ENCODE measurements at regions not wholly inside any gene's neighbourhood (a gene's known extent, or its start where the extent isn't known, plus 50 kb on each side); places are given as distances from the start of the nearest gene placed in this dataset.

- H3F3A ChIP-seq (ENCODE audit: insufficient read depth): no peaks in the 10 kb centered on the region
- no peaks in the 10 kb centered on the region for H3K27me3 ChIP-seq (ENCODE audit: low read length)
- H3K36me3 ChIP-seq (ENCODE audit: low read length): no peaks in the 10 kb centered on the region
- no peaks in the 10 kb centered on the region for H3K79me2 ChIP-seq (ENCODE audit: insufficient read depth, low read length)
- H3K4me3 ChIP-seq (ENCODE audit: insufficient read depth, low read length, poor library complexity, severe bottlenecking): no peak overlapping the region
- no peak overlapping the region for H3K4me2 ChIP-seq (ENCODE audit: low read depth, low read length, poor library complexity, severe bottlenecking)
- H3K9ac ChIP-seq (ENCODE audit: low read length): no peak overlapping the region
- no peak overlapping the region for H2AFZ ChIP-seq (ENCODE audit: low read depth, low read length, severe bottlenecking)
- H3K27ac ChIP-seq (ENCODE audit: low read depth, low read length): no peak overlapping the region
- H3K9me2 ChIP-seq (replicated peaks; ENCODE audit: insufficient read depth, low read length): no peaks in the 10 kb centered on the region
- no peaks in the 10 kb centered on the region for H4K20me1 ChIP-seq (ENCODE audit: low read depth, low read length)
- H3K9me3 ChIP-seq (ENCODE audit: insufficient read depth, low read length): no peaks in the 10 kb centered on the region
- no peak for TF ChIP-seq CTCF (IDR thresholded peaks at IDR 0.05; ENCODE audit: insufficient read depth, low read length, poor library complexity, severe bottlenecking)
- TF ChIP-seq EZH2phosphoT487 (conservative IDR thresholded peaks at IDR 0.05; ENCODE audit: low read length): no peak
Measured at GRCh38 chr6:71204741-71205140, 83.9 kb upstream of the OGFRL1 start.

GRCh38 chr6:71205336-71205956 is 83.2 kb upstream of the OGFRL1 start:
- TF ChIP-seq EZH2phosphoT487 (conservative IDR thresholded peaks at IDR 0.05; ENCODE audit: low read length): no peak
- no peak for TF ChIP-seq CTCF (IDR thresholded peaks at IDR 0.05; ENCODE audit: insufficient read depth, low read length, poor library complexity, severe bottlenecking)
- Histone ChIP-seq H3K27me3 (ENCODE audit: low read length) (no peaks in the 10 kb centered on the region), H2AFZ (ENCODE audit: low read depth, low read length, severe bottlenecking) (no peak overlapping the region), H3K4me2 (ENCODE audit: low read depth, low read length, poor library complexity, severe bottlenecking) (no peak overlapping the region), H3K9me3 (ENCODE audit: insufficient read depth, low read length) (no peaks in the 10 kb centered on the region), H3K4me3 (ENCODE audit: insufficient read depth, low read length, poor library complexity, severe bottlenecking) (no peak overlapping the region), H3K9me2 (replicated peaks; ENCODE audit: insufficient read depth, low read length) (no peaks in the 10 kb centered on the region), H3K27ac (ENCODE audit: low read depth, low read length) (no peak overlapping the region), H3K79me2 (ENCODE audit: insufficient read depth, low read length) (no peaks in the 10 kb centered on the region), H3K36me3 (ENCODE audit: low read length) (no peaks in the 10 kb centered on the region), H4K20me1 (ENCODE audit: low read depth, low read length) (no peaks in the 10 kb centered on the region), H3K9ac (ENCODE audit: low read length) (no peak overlapping the region), H3F3A (ENCODE audit: insufficient read depth) (no peaks in the 10 kb centered on the region)

- no peaks in the 10 kb centered on the region for H3K9me3 ChIP-seq (ENCODE audit: insufficient read depth, low read length)
- no peak overlapping the region for H3K9ac ChIP-seq (ENCODE audit: low read length)
- H3K4me2 ChIP-seq (ENCODE audit: low read depth, low read length, poor library complexity, severe bottlenecking): no peak overlapping the region
- no peaks in the 10 kb centered on the region for H3K27me3 ChIP-seq (ENCODE audit: low read length)
- no peaks in the 10 kb centered on the region for H3K9me2 ChIP-seq (replicated peaks; ENCODE audit: insufficient read depth, low read length)
- no peak overlapping the region for H3K4me3 ChIP-seq (ENCODE audit: insufficient read depth, low read length, poor library complexity, severe bottlenecking)
- H2AFZ ChIP-seq (ENCODE audit: low read depth, low read length, severe bottlenecking): no peak overlapping the region
- H4K20me1 ChIP-seq (ENCODE audit: low read depth, low read length): no peaks in the 10 kb centered on the region
- no peaks in the 10 kb centered on the region for H3K36me3 ChIP-seq (ENCODE audit: low read length)
- no peaks in the 10 kb centered on the region for H3F3A ChIP-seq (ENCODE audit: insufficient read depth)
- no peaks in the 10 kb centered on the region for H3K79me2 ChIP-seq (ENCODE audit: insufficient read depth, low read length)
- TF ChIP-seq CTCF (IDR thresholded peaks at IDR 0.05; ENCODE audit: insufficient read depth, low read length, poor library complexity, severe bottlenecking) (no peak), EZH2phosphoT487 (conservative IDR thresholded peaks at IDR 0.05; ENCODE audit: low read length) (no peak)
- H3K27ac ChIP-seq (ENCODE audit: low read depth, low read length): no peak overlapping the region
Measured at GRCh38 chr6:71206089-71206488, 82.5 kb upstream of the OGFRL1 start.

Measured in SU-DHL-6 (cell line).